Natural killer cell (primary cell): ENCODE measurements at regions not wholly inside any gene's neighbourhood (a gene's known extent, or its start where the extent isn't known, plus 50 kb on each side); places are given as distances from the start of the nearest gene placed in this dataset.

Experiments used
- ATAC-seq, 3 donors: fragments of 150-1000 bp in 2 of 3; fragments of 200-7000 bp in 1 of 3; cut with Tn5 transposase; 1 replicate in 1 of 3; 2 replicates in 2 of 3; pipeline ENCODE4 v1.10.0; 2021; ENCODE audit warnings: mild to moderate bottlenecking in 2 of 3, moderate library complexity in 2 of 3
- DNase-seq, 2 donors: peaks; one replicate each; pipeline versions ENCODE4 v3.0.0 to v3.0.0-alpha.2; 2013 to 2021; ENCODE audit warnings: mixed read lengths in 1 of 2
- H3K27ac ChIP-seq: one replicate; pipeline ENCODE4 v1.5.1; 2013; ENCODE audit warnings: mild to moderate bottlenecking, low read length
- H3K27me3 ChIP-seq: one replicate; pipeline ENCODE4 v1.6.1; 2013; ENCODE audit warnings: low read length; ENCODE audit not compliant: control insufficient read depth, insufficient read depth
- H3K36me3 ChIP-seq: one replicate; pipeline ENCODE4 v1.6.1; 2013; ENCODE audit warnings: low read length; ENCODE audit not compliant: control insufficient read depth, insufficient read depth
- H3K4me1 ChIP-seq: one replicate; pipeline ENCODE4 v1.6.1; 2013; ENCODE audit warnings: low read length; ENCODE audit not compliant: control insufficient read depth, insufficient read depth
- H3K4me3 ChIP-seq: one replicate; pipeline ENCODE4 v1.5.1; 2013; ENCODE audit warnings: low read length
- H3K9me3 ChIP-seq: one replicate; pipeline ENCODE4 v1.6.1; 2013; ENCODE audit warnings: low read length; ENCODE audit not compliant: control insufficient read depth, insufficient read depth
- H3K27ac Mint-ChIP-seq, 2 donors: one replicate each; pipeline ENCODE4 v1.8.0; 2022; ENCODE audit warnings: mild to moderate bottlenecking in 2 of 2, mixed read lengths in 2 of 2, moderate library complexity in 1 of 2
- H3K27me3 Mint-ChIP-seq, 2 donors: one replicate each; pipeline ENCODE4 v1.8.0; 2022; ENCODE audit warnings: low read depth in 2 of 2, mixed read lengths in 2 of 2
- H3K36me3 Mint-ChIP-seq: one replicate; pipeline ENCODE4 v1.8.0; 2022; ENCODE audit warnings: mixed read lengths
- H3K4me1 Mint-ChIP-seq, 2 donors: one replicate each; pipeline ENCODE4 v1.8.0; 2022; ENCODE audit warnings: mixed read lengths in 2 of 2
- H3K4me3 Mint-ChIP-seq: one replicate; pipeline ENCODE4 v1.8.0; 2022; ENCODE audit warnings: mild to moderate bottlenecking, moderate library complexity, mixed read lengths
- H3K9me3 Mint-ChIP-seq, 2 donors: one replicate each; pipeline ENCODE4 v1.8.0; 2022; ENCODE audit warnings: mixed read lengths in 2 of 2
- WGBS: methylation state at CpG from one replicate; pipeline ENCODE4 v1.1.7; 2013; ENCODE audit warnings: missing lambda C conversion rate; ENCODE audit not compliant: insufficient coverage; 5-methylcytosine and 5-hydroxymethylcytosine counted together
- intact Hi-C: fragments of 100-400 bp; cut with micrococcal nuclease; formaldehyde crosslinking; loops from one replicate; pipeline ENCODE4 v1.14.2; 2022
- TF ChIP-seq, protein P1 (sequence below): fragments of 200-600 bp; IDR thresholded peaks from one replicate; pipeline ENCODE4 v1.8.0; 2022; ENCODE audit warnings: antibody characterized with exemption

- H3K36me3 Mint-ChIP-seq = peaks cover 7% of the 10 kb centered on the region
- peaks cover 0 to 2% of the 10 kb centered on the region in 2 donors for H3K9me3 Mint-ChIP-seq
- no peak for DNase-seq
- H3K27ac Mint-ChIP-seq = no peak overlapping the region
- no peak for ATAC-seq
- intact Hi-C loops = no loop called here
- no peak overlapping the region for H3K4me3 Mint-ChIP-seq
- H3K27me3 ChIP-seq = no peaks in the 10 kb centered on the region
- H3K36me3 ChIP-seq = no peaks in the 10 kb centered on the region
- H3K9me3 ChIP-seq = no peaks in the 10 kb centered on the region
- whole genome bisulfite sequencing = 90% methylated on average over 2 of the region's 2 CpGs
- TF ChIP-seq, protein P1, sequence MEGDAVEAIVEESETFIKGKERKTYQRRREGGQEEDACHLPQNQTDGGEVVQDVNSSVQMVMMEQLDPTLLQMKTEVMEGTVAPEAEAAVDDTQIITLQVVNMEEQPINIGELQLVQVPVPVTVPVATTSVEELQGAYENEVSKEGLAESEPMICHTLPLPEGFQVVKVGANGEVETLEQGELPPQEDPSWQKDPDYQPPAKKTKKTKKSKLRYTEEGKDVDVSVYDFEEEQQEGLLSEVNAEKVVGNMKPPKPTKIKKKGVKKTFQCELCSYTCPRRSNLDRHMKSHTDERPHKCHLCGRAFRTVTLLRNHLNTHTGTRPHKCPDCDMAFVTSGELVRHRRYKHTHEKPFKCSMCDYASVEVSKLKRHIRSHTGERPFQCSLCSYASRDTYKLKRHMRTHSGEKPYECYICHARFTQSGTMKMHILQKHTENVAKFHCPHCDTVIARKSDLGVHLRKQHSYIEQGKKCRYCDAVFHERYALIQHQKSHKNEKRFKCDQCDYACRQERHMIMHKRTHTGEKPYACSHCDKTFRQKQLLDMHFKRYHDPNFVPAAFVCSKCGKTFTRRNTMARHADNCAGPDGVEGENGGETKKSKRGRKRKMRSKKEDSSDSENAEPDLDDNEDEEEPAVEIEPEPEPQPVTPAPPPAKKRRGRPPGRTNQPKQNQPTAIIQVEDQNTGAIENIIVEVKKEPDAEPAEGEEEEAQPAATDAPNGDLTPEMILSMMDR = no peak
- peaks cover 1 to 26% of the 10 kb centered on the region in 2 donors for H3K27me3 Mint-ChIP-seq
- H3K4me1 ChIP-seq = no peaks in the 10 kb centered on the region
- no peak overlapping the region for H3K4me3 ChIP-seq
- no peaks in the 10 kb centered on the region for H3K4me1 Mint-ChIP-seq
- no peak overlapping the region for H3K27ac ChIP-seq
Measured at GRCh38 chrX:54695231-54695630, 102.8 kb downstream of the ITIH6 start.

DNA sequence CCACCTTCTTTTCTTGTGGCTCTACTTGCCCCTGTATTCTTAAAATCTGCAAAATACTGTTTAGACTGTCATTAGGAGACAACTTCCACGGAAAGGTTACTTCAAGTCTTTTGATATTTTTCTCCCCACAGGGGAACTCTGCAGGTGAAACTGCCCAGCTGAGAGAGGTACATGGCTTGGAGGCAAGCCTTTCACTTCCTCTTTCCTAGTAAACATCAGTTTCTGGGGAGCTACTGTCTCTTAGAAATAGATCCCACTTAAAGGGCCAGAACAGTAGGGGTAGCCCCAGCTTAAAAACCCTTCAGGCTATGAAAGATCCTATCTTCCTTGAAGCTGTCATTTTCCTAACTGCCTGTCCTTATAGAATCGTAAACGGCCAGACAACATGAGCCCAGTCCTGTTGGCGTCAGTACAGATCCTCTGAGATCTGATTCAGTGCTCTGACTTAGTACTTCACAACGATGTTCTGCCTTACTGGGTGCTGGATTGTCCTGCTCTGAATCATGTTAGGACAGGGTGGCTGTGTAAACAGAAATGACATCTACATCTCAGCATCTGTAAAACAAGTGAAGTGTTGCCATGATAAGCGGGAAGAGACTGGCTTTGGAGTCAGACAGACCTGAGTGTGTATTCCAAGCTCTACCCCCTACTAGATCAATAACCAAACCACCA is 102.1 kb downstream of the ITIH6 start:
- TF ChIP-seq, protein P1 = no peak
- Mint-ChIP-seq H3K27ac (no peak overlapping the region), H3K27me3 (peaks cover 6 to 23% of the 10 kb centered on the region in 2 donors), H3K4me1 (no peaks in the 10 kb centered on the region), H3K36me3 (peaks cover 4% of the 10 kb centered on the region), H3K4me3 (no peak overlapping the region), H3K9me3 (no peaks in the 10 kb centered on the region)
- H3K27ac ChIP-seq = no peak overlapping the region
- ATAC-seq (no peak), DNase-seq (no peak)
- intact Hi-C loops = no loop called here
- 75% methylated on average over 6 of the region's 6 CpGs for WGBS
- no peak overlapping the region for H3K4me3 ChIP-seq
- no peaks in the 10 kb centered on the region for H3K4me1 ChIP-seq
- no peaks in the 10 kb centered on the region for H3K9me3 ChIP-seq
- H3K36me3 ChIP-seq = no peaks in the 10 kb centered on the region
- H3K27me3 ChIP-seq = no peaks in the 10 kb centered on the region
